ENCODE measurements at regions not wholly inside any gene's neighbourhood (a gene's known extent, or its start where the extent isn't known, plus 50 kb on each side); places are given as distances from the start of the nearest gene placed in this dataset.

DNA sequence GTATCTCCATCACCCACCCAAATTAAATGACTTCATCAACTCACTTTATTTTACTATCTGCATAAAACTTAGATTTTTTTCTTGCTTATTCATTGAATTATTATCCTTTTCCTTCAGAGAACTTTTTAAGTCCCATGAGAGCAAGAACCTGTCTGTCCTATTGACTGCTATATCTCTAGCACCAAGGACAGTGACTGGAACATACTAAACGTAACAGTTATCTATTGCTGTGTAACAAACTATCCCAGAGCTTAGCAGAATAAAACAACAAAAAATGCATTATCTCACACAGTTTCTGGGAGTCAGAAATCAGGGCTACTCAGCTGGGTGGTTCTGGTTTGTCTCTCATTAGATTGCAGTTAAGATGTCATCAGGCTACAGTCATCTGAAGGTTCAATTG lies 401.7 kb upstream of the AUTS2 start:
- H3K4me2 ChIP-seq (ENCODE audit: insufficient read depth in 1 of 2, low read depth in 2 of 2, low read length in 2 of 2): no peak overlapping the region
- H3K79me1 ChIP-seq (ENCODE audit: low read depth, low read length): no peaks in the 10 kb centered on the region
- H3K4ac ChIP-seq (replicated peaks; ENCODE audit: insufficient read length, low read depth, low read length): no peak overlapping the region
- 90% methylated on average over 1 of the region's 1 CpG; no CpG with 5 or more reads in 1 of the 2 experiments for WGBS, 2 experiments (ENCODE audit: extremely low coverage in 1 of 2, insufficient coverage in 1 of 2, insufficient read length in 1 of 2, insufficient replicate concordance in 2 of 2, low coverage in 1 of 2, low lambda C conversion rate in 2 of 2, missing lambda C conversion rate in 1 of 2)
- H3K9ac ChIP-seq (replicated peaks in 1 of 4; ENCODE audit: extremely low read depth in 1 of 4, low read depth in 3 of 4, low read length in 3 of 4): no peak overlapping the region
- no peak overlapping the region for H3K4me3 ChIP-seq (ENCODE audit: extremely low read depth in 1 of 4, insufficient read depth in 2 of 4, low read depth in 3 of 4, low read length in 4 of 4)
- H4K91ac ChIP-seq (replicated peaks; ENCODE audit: insufficient read length, low read length): no peak overlapping the region
- no peak overlapping the region for H3K18ac ChIP-seq (ENCODE audit: extremely low read depth, low read length)
- no peaks in the 10 kb centered on the region for H4K20me1 ChIP-seq (replicated peaks in 1 of 2; ENCODE audit: control insufficient read depth in 1 of 2, insufficient read depth in 2 of 2, low read length in 2 of 2)
- H3K14ac ChIP-seq (ENCODE audit: insufficient read length): no peak overlapping the region
- no peaks in the 10 kb centered on the region for H3K36me3 ChIP-seq (ENCODE audit: control insufficient read depth in 2 of 4, insufficient read depth in 4 of 4, low read length in 3 of 4)
- H2AFZ ChIP-seq (ENCODE audit: low read length): no peak overlapping the region
- H2BK12ac ChIP-seq (ENCODE audit: low read depth, low read length): no peak overlapping the region
- H3K56ac ChIP-seq (replicated peaks; ENCODE audit: insufficient read length, low read depth, low read length): no peak overlapping the region
- FAIRE-seq (no peak), DNase-seq (ENCODE audit: low read depth in 1 of 2, low spot score in 2 of 2) (no peak)
- ChIA-PET POLR2A (ENCODE audit: partially characterized antibody) (no interaction called here), CTCF (ENCODE audit: partially characterized antibody) (no interaction called here)
- H2BK5ac ChIP-seq (ENCODE audit: low read depth, low read length): no peak overlapping the region
- no peak overlapping the region for H2BK120ac ChIP-seq (replicated peaks; ENCODE audit: low read depth, low read length)
- no peaks in the 10 kb centered on the region for H3K27me3 ChIP-seq (replicated peaks in 1 of 4; ENCODE audit: control insufficient read depth in 3 of 4, extremely low read depth in 1 of 4, insufficient read depth in 3 of 4, low read length in 3 of 4)
- H3K4me1 ChIP-seq (replicated peaks in 1 of 4; ENCODE audit: control insufficient read depth in 3 of 4, insufficient read depth in 4 of 4, low read length in 3 of 4): no peaks in the 10 kb centered on the region
- no peak overlapping the region for H3K27ac ChIP-seq (ENCODE audit: low read depth, low read length)
- no peak overlapping the region for H2AK5ac ChIP-seq (ENCODE audit: low read depth, low read length)
- H4K5ac ChIP-seq (ENCODE audit: insufficient read length, low read depth, low read length): no peak overlapping the region
- H2BK15ac ChIP-seq (ENCODE audit: low read length): no peak overlapping the region
- no peak overlapping the region for H2BK20ac ChIP-seq (ENCODE audit: low read length)
- H3K9me3 ChIP-seq (ENCODE audit: insufficient read depth in 2 of 2, low read depth in 1 of 2, low read length in 1 of 2): peaks cover 0 to 3% of the 10 kb centered on the region in 2 experiments; a peak in 1 of 4 replicates
- H4K8ac ChIP-seq (ENCODE audit: extremely low read depth, insufficient read depth, low read length): no peak overlapping the region
- no peaks in the 10 kb centered on the region for H3K79me2 ChIP-seq (ENCODE audit: control insufficient read depth in 1 of 2, insufficient read depth in 2 of 2, low read length in 2 of 2)
- no peak overlapping the region for H3K23ac ChIP-seq (ENCODE audit: insufficient read length)
- H3K23me2 ChIP-seq (ENCODE audit: low read depth, low read length): no peaks in the 10 kb centered on the region
- no peak for TF ChIP-seq RXRA (IDR thresholded peaks at IDR 0.05; ENCODE audit: insufficient read depth, low read depth, low read length)
- TF ChIP-seq NANOG (IDR thresholded peaks at IDR 0.05; ENCODE audit: insufficient read depth, low read depth, low read length, poor library complexity, severe bottlenecking): no peak
- TF ChIP-seq TAF7 (optimal IDR thresholded peaks at IDR 0.05; ENCODE audit: borderline replicate concordance, low read depth, low read length): no peak
- TF ChIP-seq FOSL1 (IDR thresholded peaks at IDR 0.05; ENCODE audit: insufficient read depth, low read depth, low read length): no peak
- no peak for TF ChIP-seq RBBP5 (IDR thresholded peaks at IDR 0.05; ENCODE audit: borderline replicate concordance, low read depth, low read length)
- TF ChIP-seq ZNF274 (IDR thresholded peaks at IDR 0.05; ENCODE audit: borderline replicate concordance, extremely low read depth, low read length): no peak
- TF ChIP-seq EZH2 (IDR thresholded peaks at IDR 0.05; ENCODE audit: low read depth, low read length, severe bottlenecking): no peak
- no peak for TF ChIP-seq GTF2F1 (IDR thresholded peaks at IDR 0.05; ENCODE audit: borderline replicate concordance, low read depth, low read length)
- no peak for TF ChIP-seq KDM5A (IDR thresholded peaks at IDR 0.05; ENCODE audit: low read length)
- TF ChIP-seq NRF1 (IDR thresholded peaks at IDR 0.05; ENCODE audit: low read depth, low read length): no peak
- no peak for TF ChIP-seq SIX5 (IDR thresholded peaks at IDR 0.05; ENCODE audit: low read depth, low read length)
- TF ChIP-seq POLR2AphosphoS5 (IDR thresholded peaks at IDR 0.05; ENCODE audit: low read depth, low read length): no peak
- no peak for TF ChIP-seq ASH2L (IDR thresholded peaks at IDR 0.05; ENCODE audit: low read length)
- no peak for TF ChIP-seq YY1 (IDR thresholded peaks at IDR 0.05; ENCODE audit: low read depth, low read length)
- TF ChIP-seq BCL11A (IDR thresholded peaks at IDR 0.05; ENCODE audit: low read depth in 2 of 2, low read length in 2 of 2): no peak

Data from H1 (cell line).